GM12878 (cell line): ENCODE measurements at regions not wholly inside any gene's neighbourhood (a gene's known extent, or its start where the extent isn't known, plus 50 kb on each side); places are given as distances from the start of the nearest gene placed in this dataset.

Source experiments
- ATAC-seq: fragments of 200-7000 bp; cut with Tn5 transposase; 3 replicates; pipeline ENCODE4 v1.9.1; 2020; ENCODE audit warnings: mild to moderate bottlenecking, moderate library complexity
- BruUV-seq: library from RNA; stranded (reverse); fragments of 400-500 nt; replicated peaks from 2 replicates; lab custom pipeline; 2021; lab: Mats Ljungman, UMichigan
- CTCF ChIA-PET: fragments of 300-600 bp; sonication (Branson Sonifier 250); formaldehyde crosslinking; extraction: SDS; loops from one replicate; lab custom pipeline; 2021; ENCODE audit warnings: inconsistent platforms; lab: Yijun Ruan, JAX
- POLR2A ChIA-PET: fragments of 350-600 bp; formaldehyde crosslinking; extraction: SDS; loops from one replicate; lab custom pipeline; 2021; ENCODE audit warnings: inconsistent platforms; lab: Charles Lee
- RAD21 ChIA-PET: fragments of 300-600 bp; sonication (Branson Sonifier 250); formaldehyde crosslinking; loops from one replicate; lab custom pipeline; 2023; ENCODE audit warnings: antibody characterized with exemption; ENCODE audit not compliant: unreplicated experiment; lab: Charles Lee
- SMC1A ChIA-PET: fragments of 300-600 bp; sonication (Branson Sonifier 250); formaldehyde crosslinking; loops from one replicate; lab custom pipeline; 2023; ENCODE audit not compliant: unreplicated experiment, uncharacterized antibody; lab: Charles Lee
- DNase-seq: peaks from one replicate; pipeline ENCODE4 v3.0.0-alpha.2; 2011; ENCODE audit warnings: low read depth, low spot score
- FAIRE-seq: peaks from 3 replicates; lab custom pipeline; 2011; peaks lifted over from hg19 to GRCh38; lab: Jason Lieb, UNC
- H2AFZ ChIP-seq: 2 replicates; pipeline ENCODE4 v1.6.0; 2011; ENCODE audit warnings: low read depth, low read length, control low read depth; ENCODE audit not compliant: control insufficient read depth
- H3K27ac ChIP-seq: 2 replicates; pipeline ENCODE4 v1.5.1; 2011; ENCODE audit warnings: control low read depth; ENCODE audit not compliant: control insufficient read depth, insufficient read depth
- H3K27me3 ChIP-seq, 2 experiments: replicated peaks in 1 of 2; 2 replicates each; pipeline versions ENCODE4 v1.6.0 to v1.6.1; 2011; ENCODE audit warnings: low read length in 1 of 2; ENCODE audit not compliant: control insufficient read depth in 2 of 2, insufficient read depth in 2 of 2
- H3K36me3 ChIP-seq, 2 experiments: 2 replicates each; pipeline ENCODE4 v1.5.1; 2011; ENCODE audit warnings: low read length in 1 of 2; ENCODE audit not compliant: control insufficient read depth in 2 of 2, insufficient read depth in 2 of 2
- H3K4me1 ChIP-seq: 2 replicates; pipeline ENCODE4 v1.6.1; 2011; ENCODE audit warnings: mild to moderate bottlenecking, low read length, moderate library complexity, mixed read lengths; ENCODE audit not compliant: control insufficient read depth, insufficient read depth
- H3K4me2 ChIP-seq: 2 replicates; pipeline ENCODE4 v1.6.0; 2011; ENCODE audit warnings: control low read depth; ENCODE audit not compliant: control insufficient read depth, insufficient read depth
- H3K4me3 ChIP-seq: fragments of 200-600 bp; sonication (generic); 2 replicates; pipeline ENCODE4 v1.5.1; 2016
- H3K79me2 ChIP-seq: 2 replicates; pipeline ENCODE4 v1.6.0; 2011; ENCODE audit warnings: low read length; ENCODE audit not compliant: control insufficient read depth, insufficient read depth
- H3K9ac ChIP-seq: 2 replicates; pipeline ENCODE4 v1.8.0; 2011; ENCODE audit warnings: low read length, control low read depth, mixed read lengths; ENCODE audit not compliant: control insufficient read depth, insufficient read depth
- H3K9me3 ChIP-seq: replicated peaks from 3 replicates; pipeline ENCODE4 v1.5.1; 2011; ENCODE audit warnings: mild to moderate bottlenecking, low read length; ENCODE audit not compliant: control insufficient read depth, insufficient read depth
- H4K20me1 ChIP-seq: 2 replicates; pipeline ENCODE4 v1.6.0; 2011; ENCODE audit not compliant: control insufficient read depth, insufficient read depth
- BACH1 ChIP-seq: fragments of 450-650 bp; IDR thresholded peaks from 2 replicates; pipeline ENCODE4 v1.6.1; 2017; ENCODE audit warnings: mild to moderate bottlenecking, borderline replicate concordance
- JUNB ChIP-seq: IDR thresholded peaks from 2 replicates; pipeline ENCODE4 v1.6.1; 2016; ENCODE audit warnings: antibody characterized with exemption, mild to moderate bottlenecking
- ZSCAN29 ChIP-seq: fragments of 450-650 bp; IDR thresholded peaks from 2 replicates; pipeline ENCODE4 v1.6.1; 2017; ENCODE audit warnings: mild to moderate bottlenecking, moderate library complexity
- WGBS: methylation state at CpG from one replicate; pipeline ENCODE4 v1.1.6; 2016; ENCODE audit warnings: low lambda C conversion rate; ENCODE audit not compliant: insufficient replicate concordance, insufficient coverage; ENCODE audit errors: missing lambda C conversion rate; 5-methylcytosine and 5-hydroxymethylcytosine counted together
- in situ Hi-C: fragments of 300-500 bp; cut with MboI; formaldehyde crosslinking; loops from 9 replicates; pipeline ENCODE4 v1.14.3; 2018; ENCODE audit warnings: mixed read lengths
- intact Hi-C: fragments of 100-400 bp; cut with micrococcal nuclease; formaldehyde crosslinking; loops from one replicate; pipeline ENCODE4 v1.14.2; 2022; ENCODE audit not compliant: unreplicated experiment
- TF ChIP-seq, protein P1 (sequence below): IDR thresholded peaks from 2 replicates; pipeline ENCODE4 v1.6.1; 2011; ENCODE audit warnings: borderline replicate concordance, low read depth, mild to moderate bottlenecking, moderate library complexity, low read length; ENCODE audit not compliant: insufficient read depth, poor library complexity, severe bottlenecking

DNA sequence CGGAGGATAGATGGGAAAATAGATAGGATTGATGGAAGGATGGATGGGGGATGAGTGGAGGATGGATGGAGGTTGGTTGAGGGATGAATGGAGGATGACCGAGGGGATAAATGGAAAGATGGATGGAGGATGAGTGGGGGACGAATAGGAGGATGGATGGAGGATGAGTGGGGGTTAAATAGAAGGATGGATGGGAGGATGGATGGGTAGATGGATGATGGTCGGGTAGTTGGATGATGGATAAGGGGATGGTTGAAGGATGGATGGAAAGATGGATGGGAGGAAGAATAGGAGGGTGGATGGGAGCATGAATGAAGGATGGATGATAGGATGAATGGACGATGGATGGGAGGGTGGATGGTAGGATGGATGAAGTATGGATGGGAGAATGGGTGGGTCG is 219.3 kb upstream of the IER5L start:
- no peak overlapping the region for H3K27ac ChIP-seq
- in situ Hi-C loops (no loop called here), intact Hi-C loops (no loop called here)
- H3K36me3 ChIP-seq, result no peaks in the 10 kb centered on the region
- CTCF ChIA-PET, result no interaction called here
- SMC1A ChIA-PET, result no interaction called here
- FAIRE-seq, result no peak
- ATAC-seq, result no peak
- no peaks in the 10 kb centered on the region for H3K27me3 ChIP-seq
- H3K9ac ChIP-seq, result no peak overlapping the region
- 31% methylated on average over 6 of the region's 6 CpGs for WGBS
- TF ChIP-seq JUNB, result no peak
- TF ChIP-seq, protein P1, sequence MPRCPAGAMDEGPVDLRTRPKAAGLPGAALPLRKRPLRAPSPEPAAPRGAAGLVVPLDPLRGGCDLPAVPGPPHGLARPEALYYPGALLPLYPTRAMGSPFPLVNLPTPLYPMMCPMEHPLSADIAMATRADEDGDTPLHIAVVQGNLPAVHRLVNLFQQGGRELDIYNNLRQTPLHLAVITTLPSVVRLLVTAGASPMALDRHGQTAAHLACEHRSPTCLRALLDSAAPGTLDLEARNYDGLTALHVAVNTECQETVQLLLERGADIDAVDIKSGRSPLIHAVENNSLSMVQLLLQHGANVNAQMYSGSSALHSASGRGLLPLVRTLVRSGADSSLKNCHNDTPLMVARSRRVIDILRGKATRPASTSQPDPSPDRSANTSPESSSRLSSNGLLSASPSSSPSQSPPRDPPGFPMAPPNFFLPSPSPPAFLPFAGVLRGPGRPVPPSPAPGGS, result no peak
- TF ChIP-seq BACH1, result no peak
- POLR2A ChIA-PET, result no interaction called here
- H3K79me2 ChIP-seq, result no peaks in the 10 kb centered on the region
- H4K20me1 ChIP-seq, result no peaks in the 10 kb centered on the region
- no peaks in the 10 kb centered on the region for H3K9me3 ChIP-seq
- RAD21 ChIA-PET, result no interaction called here
- no peak for DNase-seq
- BruUV-seq, result no TSS peak
- H2AFZ ChIP-seq, result no peak overlapping the region
- H3K4me3 ChIP-seq, result no peak overlapping the region
- H3K4me2 ChIP-seq, result no peak overlapping the region
- H3K4me1 ChIP-seq, result no peaks in the 10 kb centered on the region; the same call in 1 of the 2 replicates

DNA sequence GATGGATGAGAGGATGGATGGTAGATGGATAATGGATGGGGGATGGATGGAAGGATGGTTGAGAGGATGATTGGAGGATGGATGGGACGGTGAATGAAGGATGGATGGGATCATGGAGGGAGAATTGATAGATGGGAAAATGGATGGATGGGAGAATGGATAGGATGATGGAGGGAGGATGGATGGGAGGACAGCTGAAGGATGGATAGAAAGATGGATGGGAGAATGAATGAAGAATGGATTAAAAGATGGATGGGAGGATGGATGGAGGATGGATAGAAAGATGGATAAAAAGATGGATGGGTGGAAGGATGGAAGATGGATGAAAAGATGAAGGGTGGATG is 218.3 kb upstream of the IER5L start:
- no peaks in the 10 kb centered on the region for H3K79me2 ChIP-seq
- H3K27ac ChIP-seq, result no peak overlapping the region
- no peaks in the 10 kb centered on the region for H3K9me3 ChIP-seq
- no peaks in the 10 kb centered on the region for H4K20me1 ChIP-seq
- BruUV-seq, result no TSS peak
- H3K36me3 ChIP-seq, result no peaks in the 10 kb centered on the region
- no peak overlapping the region for H3K4me2 ChIP-seq
- ChIA-PET POLR2A (no interaction called here), CTCF (no interaction called here), RAD21 (no interaction called here)
- H2AFZ ChIP-seq, result no peak overlapping the region
- no peaks in the 10 kb centered on the region for H3K27me3 ChIP-seq
- no peaks in the 10 kb centered on the region; the same call in 1 of the 2 replicates for H3K4me1 ChIP-seq
- 55% methylated on average over 1 of the region's 1 CpG for WGBS
- TF ChIP-seq ZSCAN29, result no peak
- TF ChIP-seq, all 136 proteins: peak for 0
- Histone ChIP-seq H3K9ac (no peak overlapping the region), H3K4me3 (no peak overlapping the region)
- DNase-seq, result no peak
- SMC1A ChIA-PET, result no interaction called here
- in situ Hi-C loops, result no loop called here
- no peak for ATAC-seq
- no peak for FAIRE-seq
- intact Hi-C loops, result no loop called here
